ENCODE measurements at regions not wholly inside any gene's neighbourhood (a gene's known extent, or its start where the extent isn't known, plus 50 kb on each side); places are given as distances from the start of the nearest gene placed in this dataset.

DNA sequence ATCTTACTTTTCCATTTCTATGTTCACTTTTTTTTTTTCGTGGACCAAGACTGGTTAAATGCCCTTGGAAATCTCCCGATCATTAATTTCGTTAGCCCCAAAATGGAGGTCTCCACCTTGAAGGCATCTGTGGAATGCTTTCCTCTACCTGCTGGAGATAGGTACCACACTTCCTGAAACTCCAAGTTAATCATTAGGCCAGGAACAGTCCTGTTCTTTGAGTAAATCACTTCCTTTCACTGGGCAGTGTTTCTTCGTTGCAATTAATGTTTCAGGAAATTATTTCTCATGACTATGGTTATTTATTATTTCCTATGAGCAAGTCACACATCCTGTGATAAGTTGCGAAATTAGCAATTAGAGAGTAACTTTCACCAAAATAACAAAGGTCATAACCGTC is 225.2 kb upstream of the LYPLAL1 start:
- Histone ChIP-seq H3K4me3 (ENCODE audit: low read depth, low read length, poor library complexity, severe bottlenecking) (no peak overlapping the region), H3K9me3 (ENCODE audit: low read length) (no peaks in the 10 kb centered on the region), H2AFZ (ENCODE audit: low read length) (no peak overlapping the region), H3K4me1 (ENCODE audit: insufficient read depth, low read length, poor library complexity, severe bottlenecking) (no peaks in the 10 kb centered on the region), H3K36me3 (ENCODE audit: insufficient read depth, low read length) (no peaks in the 10 kb centered on the region), H3K27ac (ENCODE audit: low read depth, low read length, poor library complexity, severe bottlenecking) (no peak overlapping the region), H3K9me2 (ENCODE audit: insufficient read depth, low read length) (no peaks in the 10 kb centered on the region), H3K79me2 (ENCODE audit: insufficient read depth, low read depth, low read length) (no peaks in the 10 kb centered on the region), H4K20me1 (ENCODE audit: insufficient read depth, low read length) (no peaks in the 10 kb centered on the region), H3K4me2 (ENCODE audit: low read length) (no peak overlapping the region)
- intact Hi-C loops (cut with micrococcal nuclease; ENCODE audit: unreplicated experiment), result no loop called here
- TF ChIP-seq EZH2phosphoT487 (IDR thresholded peaks at IDR 0.05; ENCODE audit: borderline replicate concordance, low read depth, low read length), result no peak
- TF ChIP-seq, protein P1, sequence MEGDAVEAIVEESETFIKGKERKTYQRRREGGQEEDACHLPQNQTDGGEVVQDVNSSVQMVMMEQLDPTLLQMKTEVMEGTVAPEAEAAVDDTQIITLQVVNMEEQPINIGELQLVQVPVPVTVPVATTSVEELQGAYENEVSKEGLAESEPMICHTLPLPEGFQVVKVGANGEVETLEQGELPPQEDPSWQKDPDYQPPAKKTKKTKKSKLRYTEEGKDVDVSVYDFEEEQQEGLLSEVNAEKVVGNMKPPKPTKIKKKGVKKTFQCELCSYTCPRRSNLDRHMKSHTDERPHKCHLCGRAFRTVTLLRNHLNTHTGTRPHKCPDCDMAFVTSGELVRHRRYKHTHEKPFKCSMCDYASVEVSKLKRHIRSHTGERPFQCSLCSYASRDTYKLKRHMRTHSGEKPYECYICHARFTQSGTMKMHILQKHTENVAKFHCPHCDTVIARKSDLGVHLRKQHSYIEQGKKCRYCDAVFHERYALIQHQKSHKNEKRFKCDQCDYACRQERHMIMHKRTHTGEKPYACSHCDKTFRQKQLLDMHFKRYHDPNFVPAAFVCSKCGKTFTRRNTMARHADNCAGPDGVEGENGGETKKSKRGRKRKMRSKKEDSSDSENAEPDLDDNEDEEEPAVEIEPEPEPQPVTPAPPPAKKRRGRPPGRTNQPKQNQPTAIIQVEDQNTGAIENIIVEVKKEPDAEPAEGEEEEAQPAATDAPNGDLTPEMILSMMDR (conservative IDR thresholded peaks at IDR 0.05; ENCODE audit: low read length), result no peak
- ChIA-PET POLR2A (interaction anchor here (0.6 to 0.7 kb wide), 2 partner anchors 45 to 236 kb away, joined by 3 to 4 read pairs; no protein-coding TSS in a partner anchor), CTCF (ENCODE audit: unreplicated experiment) (no interaction called here)
- BruUV-seq (replicated peaks), result no TSS peak
- DNase-seq (ENCODE audit: low spot score), result no peak

DNA sequence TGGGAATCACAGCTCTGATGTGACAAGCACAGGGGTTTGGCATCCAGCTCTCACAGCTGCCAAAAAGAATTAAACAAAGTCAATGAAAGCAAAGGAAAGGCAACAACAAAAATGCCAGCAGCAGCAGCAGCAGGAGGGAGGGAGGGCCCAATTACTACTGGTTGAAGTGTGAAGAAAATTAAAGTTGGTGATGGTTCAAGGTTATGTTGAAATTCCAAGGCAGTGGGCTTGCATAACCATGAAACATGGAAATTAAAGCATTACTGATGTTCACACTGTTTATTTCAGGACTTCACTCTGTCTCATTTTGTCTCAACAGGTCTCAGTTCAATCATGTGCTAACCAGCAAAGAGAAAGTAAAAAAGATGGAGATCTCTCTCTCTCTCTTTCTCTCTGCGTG is 220.3 kb upstream of the LYPLAL1 start:
- Histone ChIP-seq H3K4me3 (ENCODE audit: low read depth, low read length, poor library complexity, severe bottlenecking) (no peak overlapping the region), H3K36me3 (ENCODE audit: insufficient read depth, low read length) (no peaks in the 10 kb centered on the region), H3K9me2 (ENCODE audit: insufficient read depth, low read length) (no peaks in the 10 kb centered on the region), H3K4me1 (ENCODE audit: insufficient read depth, low read length, poor library complexity, severe bottlenecking) (no peaks in the 10 kb centered on the region), H3K79me2 (ENCODE audit: insufficient read depth, low read depth, low read length) (no peaks in the 10 kb centered on the region), H2AFZ (ENCODE audit: low read length) (no peak overlapping the region), H4K20me1 (ENCODE audit: insufficient read depth, low read length) (no peaks in the 10 kb centered on the region), H3K27ac (ENCODE audit: low read depth, low read length, poor library complexity, severe bottlenecking) (no peak overlapping the region), H3K9me3 (ENCODE audit: low read length) (no peaks in the 10 kb centered on the region), H3K4me2 (ENCODE audit: low read length) (no peak overlapping the region)
- CTCF ChIA-PET (ENCODE audit: unreplicated experiment), result no interaction called here
- intact Hi-C loops (cut with micrococcal nuclease; ENCODE audit: unreplicated experiment), result no loop called here
- no peak for TF ChIP-seq EZH2phosphoT487 (IDR thresholded peaks at IDR 0.05; ENCODE audit: borderline replicate concordance, low read depth, low read length)
- TF ChIP-seq, protein P1 (conservative IDR thresholded peaks at IDR 0.05; ENCODE audit: low read length), result no peak
- no TSS peak for BruUV-seq (replicated peaks)
- POLR2A ChIA-PET, result no interaction called here
- DNase-seq (ENCODE audit: low spot score), result no peak

DNA sequence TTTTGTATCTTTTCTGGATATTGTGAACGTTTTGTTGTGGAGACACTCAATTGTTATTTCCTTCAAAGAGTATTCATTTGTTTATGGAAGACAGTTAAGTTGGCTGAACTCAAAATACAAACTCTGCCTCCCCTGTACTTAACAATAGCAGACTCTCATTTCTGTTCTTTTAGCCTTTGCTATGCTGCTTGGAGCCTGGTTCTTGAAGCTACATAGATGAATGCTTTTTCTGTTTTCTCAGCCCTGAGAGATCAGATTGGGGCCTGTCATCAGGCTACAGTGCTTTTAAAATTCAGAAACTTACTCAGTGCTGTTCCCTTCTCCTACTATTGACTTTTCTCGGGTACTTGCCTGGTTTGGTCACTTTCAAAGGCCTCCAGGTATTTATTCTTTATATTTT is 215.7 kb upstream of the LYPLAL1 start:
- CTCF ChIA-PET (ENCODE audit: unreplicated experiment), result no interaction called here
- no peak for TF ChIP-seq EZH2phosphoT487 (IDR thresholded peaks at IDR 0.05; ENCODE audit: borderline replicate concordance, low read depth, low read length)
- TF ChIP-seq, protein P1 (conservative IDR thresholded peaks at IDR 0.05; ENCODE audit: low read length), result no peak
- intact Hi-C loops (cut with micrococcal nuclease; ENCODE audit: unreplicated experiment), result no loop called here
- no peaks in the 10 kb centered on the region for H3K9me3 ChIP-seq (ENCODE audit: low read length)
- no peaks in the 10 kb centered on the region for H3K79me2 ChIP-seq (ENCODE audit: insufficient read depth, low read depth, low read length)
- no TSS peak for BruUV-seq (replicated peaks)
- no peaks in the 10 kb centered on the region for H3K9me2 ChIP-seq (ENCODE audit: insufficient read depth, low read length)
- H3K27ac ChIP-seq (ENCODE audit: low read depth, low read length, poor library complexity, severe bottlenecking), result no peak overlapping the region
- DNase-seq (ENCODE audit: low spot score), result no peak
- no peaks in the 10 kb centered on the region for H4K20me1 ChIP-seq (ENCODE audit: insufficient read depth, low read length)
- H2AFZ ChIP-seq (ENCODE audit: low read length), result no peak overlapping the region
- H3K4me3 ChIP-seq (ENCODE audit: low read depth, low read length, poor library complexity, severe bottlenecking), result no peak overlapping the region
- POLR2A ChIA-PET, result no interaction called here
- H3K4me1 ChIP-seq (ENCODE audit: insufficient read depth, low read length, poor library complexity, severe bottlenecking), result no peaks in the 10 kb centered on the region
- H3K4me2 ChIP-seq (ENCODE audit: low read length), result no peak overlapping the region
- H3K36me3 ChIP-seq (ENCODE audit: insufficient read depth, low read length), result no peaks in the 10 kb centered on the region

All from OCI-LY7 (cell line).